Motor neuron (in vitro differentiated cells): ENCODE measurements at regions not wholly inside any gene's neighbourhood (a gene's known extent, or its start where the extent isn't known, plus 50 kb on each side); places are given as distances from the start of the nearest gene placed in this dataset.
"Not testable (repeated sequence)": the region's sequence is repeated elsewhere in the genome, so short reads cannot be mapped to it uniquely, and the experiment has no call there.

ENCODE experiments used
- ATAC-seq, 8 experiments: fragments of 200-7000 bp; cut with Tn5 transposase; replicated peaks in 6 of 8; 2 replicates each; pipeline ENCODE4 v1.8.0; 2021; ENCODE audit warnings: mild to moderate bottlenecking in 8 of 8, moderate library complexity in 8 of 8
- H3K27ac ChIP-seq, 2 donors: fragments of 250-450 bp; sonication (Bioruptor Pico); 2 replicates each; pipeline ENCODE4 v1.9.0; 2021; ENCODE audit warnings: antibody characterized with exemption in 2 of 2, mild to moderate bottlenecking in 2 of 2, moderate library complexity in 1 of 2
- H3K4me1 ChIP-seq, 2 donors: fragments of 250-450 bp; sonication (Bioruptor Pico); replicated peaks in 1 of 2; 2 replicates each; pipeline ENCODE4 v1.6.1; 2021; ENCODE audit warnings: antibody characterized with exemption in 2 of 2, mild to moderate bottlenecking in 2 of 2, moderate library complexity in 1 of 2
- H3K4me3 ChIP-seq, 5 donors: fragments of 250-450 bp; sonication (Bioruptor Pico); 2 replicates each; pipeline ENCODE4 v1.9.0; 2021; ENCODE audit warnings: antibody characterized with exemption in 5 of 5, mild to moderate bottlenecking in 5 of 5, moderate library complexity in 4 of 5
- WGBS, 10 experiments: fragments of 450-650 bp; shearing (Covaris generic); methylation state at CpG; one replicate each; pipeline ENCODE4 v1.0.0; 2022; 5-methylcytosine and 5-hydroxymethylcytosine counted together
- in situ Hi-C, 9 experiments: fragments of 400-800 bp; cut with MboI; loops; one replicate each; pipeline ENCODE4 v1.15.0; 2021; ENCODE audit warnings: low sequenced_read_pairs in 9 of 9, low pct_unique_long_range_greater_than_20kb in 2 of 9; ENCODE audit not compliant: unreplicated experiment in 9 of 9

DNA sequence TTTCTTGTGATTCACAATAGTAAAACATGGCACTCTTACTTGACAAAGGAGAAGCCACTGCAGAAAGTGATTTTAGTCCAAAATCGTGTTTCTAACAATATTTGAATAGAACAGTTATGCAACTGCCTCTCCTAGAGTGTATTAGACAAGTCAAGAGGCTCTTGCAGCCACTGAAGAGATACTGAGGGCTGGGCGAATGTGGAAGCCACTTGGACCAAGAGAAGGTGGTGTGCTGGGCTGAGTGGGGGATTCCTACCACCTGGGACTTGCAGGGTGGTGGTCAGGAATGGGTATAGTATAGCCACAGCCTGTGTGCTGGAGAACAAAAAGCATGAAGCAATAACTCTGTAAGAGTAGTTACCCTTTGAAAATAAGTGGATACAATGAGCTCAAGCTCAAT is 223.8 kb upstream of the DNAJC19 start:
- no peak overlapping the region for H3K27ac ChIP-seq
- in situ Hi-C loops: loop anchor here in 2 of 9 experiments (10.0 to 25.0 kb wide), 3 partner anchors 474 to 1049 kb away; no protein-coding TSS in a partner anchor
- H3K4me3 ChIP-seq: no peak overlapping the region
- WGBS, 10 experiments: 0 to 90% (median 51%) methylated on average over 1 to 2 of the region's 2 CpGs; no CpG with 5 or more reads in 2 of the 10 experiments
- ATAC-seq: no peak
- H3K4me1 ChIP-seq: no peaks in the 10 kb centered on the region

DNA sequence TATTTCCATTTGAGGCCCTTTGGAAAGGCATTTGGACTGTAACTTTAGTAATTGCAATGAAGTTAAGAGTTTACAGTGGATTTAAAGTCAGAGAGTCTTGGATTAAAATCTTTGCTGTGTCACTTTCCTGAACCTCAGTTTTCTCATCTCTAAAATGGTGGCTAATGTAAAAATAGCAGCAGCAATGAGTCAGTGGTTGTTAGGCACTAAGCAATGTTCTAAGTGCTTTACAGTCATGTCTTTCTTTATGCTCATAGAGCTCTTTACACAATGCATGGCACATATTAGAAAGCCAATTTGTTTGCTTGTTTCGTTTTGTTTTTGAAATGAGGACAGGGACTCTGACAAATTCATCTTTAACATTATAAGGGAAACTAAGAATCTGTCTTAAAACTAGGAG is 222.7 kb upstream of the DNAJC19 start:
- 0 to 100% (median 38%) methylated on average over 1 of the region's 1 CpG; no CpG with 5 or more reads in 2 of the 10 experiments for WGBS, 10 experiments
- Histone ChIP-seq H3K4me1 (no peaks in the 10 kb centered on the region), H3K27ac (no peak overlapping the region), H3K4me3 (no peak overlapping the region)
- in situ Hi-C loops: loop anchor here in 2 of 9 experiments (10.0 to 25.0 kb wide), 3 partner anchors 475 to 1050 kb away; no protein-coding TSS in a partner anchor
- ATAC-seq: no peak

DNA sequence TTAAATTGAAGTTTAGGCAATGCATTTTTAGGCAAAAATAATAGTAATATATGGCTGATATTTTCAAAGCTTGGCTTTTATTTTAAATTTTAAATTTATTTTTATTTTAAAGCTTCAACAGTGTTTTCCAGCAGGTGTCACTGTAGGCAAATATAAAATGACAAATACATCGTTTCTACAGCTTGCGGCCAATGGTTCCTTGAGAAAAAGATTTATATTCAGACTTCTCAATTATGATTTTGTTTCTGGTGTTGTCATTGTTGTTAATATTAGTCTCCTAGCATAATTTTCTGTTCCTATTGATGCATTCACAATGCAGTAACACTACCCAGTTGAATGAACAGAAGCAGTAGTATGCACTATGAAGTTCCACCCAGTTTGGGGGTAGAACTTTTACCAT is 220.7 kb upstream of the DNAJC19 start:
- ATAC-seq: no peak
- no peaks in the 10 kb centered on the region for H3K4me1 ChIP-seq
- 0 to 61% (median 31%) methylated on average over 2 of the region's 2 CpGs; no CpG with 5 or more reads in 1 of the 10 experiments for WGBS, 10 experiments
- no peak overlapping the region for H3K27ac ChIP-seq
- no peak overlapping the region for H3K4me3 ChIP-seq
- in situ Hi-C loops: loop anchor here in 2 of 9 experiments (10.0 to 25.0 kb wide), 3 partner anchors 477 to 1052 kb away; no protein-coding TSS in a partner anchor

DNA sequence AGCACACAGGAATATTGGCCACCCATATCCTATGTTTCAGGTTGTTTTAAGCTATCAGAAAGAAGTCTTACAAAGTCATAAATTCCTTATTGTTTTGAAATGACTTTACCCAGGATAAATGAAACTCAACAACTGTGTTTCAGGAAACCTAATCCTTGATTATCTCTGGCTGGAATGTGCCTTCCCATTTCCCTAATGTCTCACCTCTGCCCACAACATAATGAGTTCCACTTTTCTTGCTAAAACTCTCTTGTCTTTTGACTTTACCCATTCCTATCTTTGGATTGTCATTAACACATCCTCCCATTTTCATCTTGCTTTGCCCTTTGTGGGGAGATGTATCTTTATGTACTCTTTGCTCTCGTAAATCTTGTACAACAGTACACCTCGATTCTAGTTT is 200.0 kb upstream of the DNAJC19 start:
- 0 to 100% (median 86%) methylated on average over 1 to 2 of the region's 2 CpGs; no CpG with 5 or more reads in 2 of the 10 experiments for WGBS, 10 experiments
- H3K4me1 ChIP-seq: no peaks in the 10 kb centered on the region
- no peak overlapping the region for H3K4me3 ChIP-seq
- in situ Hi-C loops: no loop called here
- H3K27ac ChIP-seq: no peak overlapping the region
- ATAC-seq: no peak

DNA sequence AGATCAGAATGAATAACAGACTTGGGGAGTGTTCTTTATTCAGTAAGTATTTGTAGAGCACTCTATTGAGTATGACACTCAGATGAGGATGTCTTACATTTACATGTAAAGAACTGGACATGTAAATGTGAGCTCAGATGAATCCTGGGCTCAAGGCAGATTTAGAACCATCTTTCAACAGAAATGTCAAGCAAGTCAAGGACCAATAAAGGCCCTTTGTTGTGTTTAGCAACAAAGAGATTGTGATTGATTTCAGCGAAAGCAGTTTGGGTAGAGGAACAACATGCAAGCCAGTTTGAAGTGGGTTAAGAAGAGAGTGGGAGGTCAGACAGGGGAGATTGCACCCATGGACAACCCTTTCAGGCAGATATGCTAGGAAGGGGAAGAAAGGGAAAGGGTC is 194.2 kb upstream of the DNAJC19 start:
- peak in 5 of 8 experiments; percentile 9 to 76 (median 54) for ATAC-seq
- H3K27ac ChIP-seq: no peak overlapping the region
- peaks cover 6 to 12% of the 10 kb centered on the region in 2 donors for H3K4me1 ChIP-seq
- 0 to 71% (median 55%) methylated on average over 1 of the region's 1 CpG; no CpG with 5 or more reads in 2 of the 10 experiments for WGBS, 10 experiments
- H3K4me3 ChIP-seq: no peak overlapping the region
- in situ Hi-C loops: no loop called here

DNA sequence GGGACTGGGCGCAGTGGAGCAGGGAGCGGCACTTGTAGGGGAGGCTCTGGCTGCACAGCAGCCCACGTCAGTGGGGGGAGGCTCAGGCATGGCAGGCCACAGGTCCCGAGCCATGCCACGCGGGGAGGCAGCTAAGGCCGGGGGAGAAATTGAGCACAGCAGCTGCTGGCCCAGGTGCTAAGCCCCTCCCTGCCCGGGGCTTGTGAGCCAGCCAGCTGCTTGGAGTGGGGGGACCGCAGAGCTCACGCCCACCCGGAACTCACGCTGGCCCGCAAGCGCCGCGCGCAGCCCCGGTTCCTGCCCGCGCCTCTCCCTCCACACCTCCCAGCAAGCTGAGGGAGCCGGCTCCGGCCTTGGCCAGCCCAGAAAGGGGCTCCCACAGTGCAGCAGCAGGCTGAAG is 193.5 kb upstream of the DNAJC19 start:
- in situ Hi-C loops, H3K4me3 ChIP-seq, ATAC-seq: not testable (repeated sequence)
- peak overlapping the region in 1 of 2 donors; percentile 51 for H3K27ac ChIP-seq
- peaks cover 6 to 12% of the 10 kb centered on the region in 2 donors for H3K4me1 ChIP-seq
- 54 to 100% methylated on average over 3 of the region's 22 CpGs; no CpG with 5 or more reads in 8 of the 10 experiments for WGBS, 10 experiments

DNA sequence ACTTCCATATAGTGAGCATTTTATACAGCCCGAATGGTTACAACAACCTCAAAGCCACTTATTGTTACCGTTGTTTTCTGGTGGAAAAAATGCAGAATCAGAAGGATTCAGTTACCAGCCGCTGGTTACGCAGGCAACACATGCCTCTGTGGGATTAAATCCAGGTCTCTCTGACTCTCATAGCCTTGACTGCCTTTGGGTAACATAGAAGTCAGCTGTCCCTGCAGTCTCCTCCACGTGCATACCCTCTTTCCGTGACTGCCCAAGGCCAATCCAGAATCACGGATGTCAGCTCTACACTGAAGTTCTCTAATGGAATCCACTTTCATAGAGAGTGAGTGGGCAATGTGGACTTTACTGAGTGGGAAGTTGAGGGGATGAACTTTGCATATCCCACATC is 189.5 kb upstream of the DNAJC19 start:
- WGBS, 10 experiments: 0 to 100% (median 80%) methylated on average over 1 to 6 of the region's 7 CpGs; no CpG with 5 or more reads in 1 of the 10 experiments
- no peak overlapping the region for H3K27ac ChIP-seq
- no peak overlapping the region for H3K4me3 ChIP-seq
- in situ Hi-C loops: no loop called here
- peaks cover 22% of the 10 kb centered on the region in 2 donors for H3K4me1 ChIP-seq
- ATAC-seq: no peak

DNA sequence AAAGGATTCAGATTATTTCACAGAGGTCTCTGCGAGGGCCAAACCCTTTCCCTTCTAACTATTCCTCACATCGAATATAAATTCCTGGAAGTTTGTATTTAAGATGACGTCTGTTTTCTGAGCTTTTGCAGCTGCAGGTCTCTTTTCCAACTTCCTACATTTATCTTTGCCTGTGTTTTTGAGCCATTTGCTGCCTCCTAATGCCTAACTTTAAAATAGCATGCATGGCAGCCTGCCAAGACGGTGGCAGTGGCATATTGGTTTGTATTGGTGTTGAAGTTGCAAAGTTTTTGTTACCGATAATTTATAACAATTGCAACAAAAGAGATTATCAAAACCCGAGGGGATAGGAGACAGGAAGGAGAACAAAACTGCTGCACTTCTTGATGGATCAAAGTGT is 187.1 kb upstream of the DNAJC19 start:
- peak overlapping the region in 1 of 5 donors; percentile 9 for H3K4me3 ChIP-seq
- in situ Hi-C loops: no loop called here
- ATAC-seq: peak in 4 of 8 experiments; percentile 23 to 62 (median 40)

DNA sequence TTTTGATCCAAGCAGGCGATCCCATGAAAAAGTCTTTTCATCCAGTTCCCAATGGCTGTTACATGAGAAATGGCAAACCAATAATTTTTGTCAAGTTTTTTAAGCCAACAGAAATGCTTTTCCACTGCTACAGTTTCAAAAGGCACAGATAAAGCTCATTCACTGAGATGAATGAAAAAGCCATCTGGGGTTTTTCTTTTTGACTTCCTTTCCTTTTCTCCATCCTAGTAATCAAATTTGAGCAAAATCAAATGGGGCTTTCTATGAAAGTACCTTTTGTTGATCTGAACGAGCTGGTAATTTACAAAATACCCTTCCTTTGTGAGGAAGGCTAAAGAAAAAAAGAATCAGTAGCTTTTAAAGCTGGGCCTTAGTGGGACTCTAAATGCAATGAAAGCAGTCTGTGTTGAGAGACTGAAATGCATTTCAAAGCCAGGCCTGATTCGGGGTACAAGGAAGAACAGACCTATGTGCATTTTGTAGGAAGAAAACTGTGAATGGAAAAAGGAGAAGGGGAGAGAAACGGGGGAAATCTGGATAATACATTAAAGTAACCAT is 185.2 kb upstream of the DNAJC19 start:
- ATAC-seq: peak in 5 of 8 experiments; percentile 10 to 51 (median 23)
- no peak overlapping the region for H3K27ac ChIP-seq
- H3K4me1 ChIP-seq: peaks cover 16 to 25% of the 10 kb centered on the region in 2 donors
- WGBS, 10 experiments: 5 to 20% (median 14%) methylated on average over 1 to 4 of the region's 4 CpGs; no CpG with 5 or more reads in 1 of the 10 experiments
- H3K4me3 ChIP-seq: no peak overlapping the region
- in situ Hi-C loops: no loop called here

More for the DNA sequence above, 187.1 kb upstream of the DNAJC19 start:
- WGBS, 10 experiments: 0 to 40% (median 17%) methylated on average over 1 to 6 of the region's 6 CpGs; no CpG with 5 or more reads in 1 of the 10 experiments
- no peak overlapping the region for H3K27ac ChIP-seq
- H3K4me1 ChIP-seq: peaks cover 16 to 25% of the 10 kb centered on the region in 2 donors

DNA sequence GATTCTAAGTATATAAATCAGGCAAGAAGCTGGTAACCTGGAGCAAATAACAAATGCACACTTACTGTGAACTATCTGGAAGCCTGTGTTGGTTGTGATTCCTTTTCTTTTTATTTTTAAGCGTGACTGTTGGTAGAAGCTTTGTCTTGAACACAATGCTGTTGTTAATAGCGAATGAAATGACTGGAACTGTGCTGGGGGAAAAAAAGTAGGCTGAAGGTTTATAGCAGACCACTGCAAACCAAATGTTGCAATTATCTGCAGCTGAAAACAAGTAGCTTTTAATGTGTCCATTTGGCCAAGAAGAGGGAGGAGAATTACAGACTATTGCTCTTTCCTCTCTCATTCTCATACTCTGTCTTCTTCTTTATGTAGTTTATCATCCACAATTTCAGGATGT is 184.5 kb upstream of the DNAJC19 start:
- in situ Hi-C loops: no loop called here
- H3K27ac ChIP-seq: no peak overlapping the region
- H3K4me1 ChIP-seq: peaks cover 16 to 25% of the 10 kb centered on the region in 2 donors
- peak in 5 of 8 experiments; percentile 20 to 58 (median 51) for ATAC-seq
- 0 to 100% (median 32%) methylated on average over 1 to 2 of the region's 2 CpGs; no CpG with 5 or more reads in 1 of the 10 experiments for WGBS, 10 experiments
- H3K4me3 ChIP-seq: no peak overlapping the region

DNA sequence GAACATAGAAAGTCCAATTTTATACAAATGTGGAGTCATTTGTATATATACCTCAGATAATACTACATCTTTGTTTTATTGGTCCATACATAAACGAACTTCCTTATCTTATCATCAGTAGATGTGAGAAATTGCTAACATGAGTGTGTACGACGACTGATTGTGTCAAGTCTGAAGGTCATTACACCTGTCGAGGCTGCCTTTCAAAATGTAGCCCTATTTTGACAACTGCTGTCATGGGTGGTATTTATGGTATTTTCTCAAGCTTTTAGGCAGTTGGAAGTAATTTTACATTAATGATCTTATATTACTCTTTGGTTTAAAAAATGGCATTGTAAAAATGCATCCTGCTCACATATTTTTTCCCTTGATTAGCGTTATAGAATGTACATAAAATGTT is 183.7 kb upstream of the DNAJC19 start:
- Histone ChIP-seq H3K27ac (no peak overlapping the region), H3K4me1 (peaks cover 16 to 25% of the 10 kb centered on the region in 2 donors), H3K4me3 (no peak overlapping the region)
- no peak for ATAC-seq
- WGBS, 10 experiments: 0 to 96% (median 87%) methylated on average over 2 to 5 of the region's 5 CpGs
- in situ Hi-C loops: no loop called here

DNA sequence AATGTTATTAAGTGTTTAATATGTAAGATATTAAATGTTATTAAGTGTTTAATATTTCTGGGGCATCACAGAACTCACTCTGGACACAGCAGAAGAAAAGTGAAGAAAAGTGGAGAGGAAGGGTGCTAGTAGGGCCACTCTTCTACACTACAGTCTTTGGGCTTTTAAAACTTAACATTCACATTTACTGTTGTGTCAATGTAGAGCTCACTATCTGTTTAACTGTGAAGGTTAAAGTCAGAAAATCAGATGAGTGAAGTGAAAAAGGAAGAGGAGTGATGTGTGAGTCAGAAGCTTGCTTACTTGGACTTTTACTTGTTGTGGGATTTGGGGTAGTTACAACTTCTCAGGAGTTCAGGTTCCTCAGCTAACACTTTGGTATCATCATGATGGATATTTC is 145.3 kb upstream of the DNAJC19 start:
- in situ Hi-C loops: no loop called here

DNA sequence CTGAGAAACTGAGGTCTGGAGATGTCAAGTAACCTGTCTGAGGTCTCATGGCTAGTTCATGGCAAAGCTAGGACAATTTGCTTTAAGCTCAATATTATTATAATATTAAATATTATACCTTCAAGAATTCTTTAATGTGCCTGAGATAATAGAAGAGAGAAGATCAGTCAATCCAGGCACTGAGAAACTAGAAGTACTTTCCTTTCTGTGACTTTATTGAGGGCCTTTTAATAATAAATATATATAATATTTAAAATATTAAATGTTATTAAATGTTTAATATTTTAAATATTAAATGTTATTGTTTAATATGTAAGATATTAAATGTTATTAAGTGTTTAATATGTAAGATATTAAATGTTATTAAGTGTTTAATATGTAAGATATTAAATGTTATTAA is 144.3 kb upstream of the DNAJC19 start:
- no peak for ATAC-seq
- Histone ChIP-seq H3K27ac (no peak overlapping the region), H3K4me1 (no peaks in the 10 kb centered on the region), H3K4me3 (no peak overlapping the region)
- in situ Hi-C loops: no loop called here

More for the DNA sequence above, 145.3 kb upstream of the DNAJC19 start:
- no peak overlapping the region for H3K27ac ChIP-seq
- ATAC-seq: no peak
- H3K4me1 ChIP-seq: no peaks in the 10 kb centered on the region
- no peak overlapping the region for H3K4me3 ChIP-seq

DNA sequence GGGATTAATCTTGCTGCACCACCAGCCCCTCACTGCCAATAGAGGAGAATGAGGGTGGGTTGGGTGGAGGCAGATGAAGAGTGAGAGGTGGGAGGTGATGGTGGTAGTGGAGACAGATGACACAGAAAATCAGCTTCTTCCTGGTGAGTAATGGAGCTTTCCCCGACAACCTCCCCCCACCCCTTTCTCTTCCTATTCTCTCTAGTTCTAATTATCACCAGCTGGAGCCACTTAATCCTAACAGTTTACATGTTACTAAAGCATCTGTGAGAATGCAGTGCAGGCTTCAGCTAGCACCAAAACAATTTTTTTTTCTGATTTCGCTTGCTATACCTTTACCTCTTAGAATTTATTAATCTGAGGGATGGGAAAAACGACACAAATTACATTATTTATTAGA is 116.1 kb upstream of the DNAJC19 start:
- Histone ChIP-seq H3K4me1 (no peaks in the 10 kb centered on the region), H3K27ac (no peak overlapping the region), H3K4me3 (no peak overlapping the region)
- in situ Hi-C loops: no loop called here
- ATAC-seq: no peak
- WGBS, 10 experiments: 0 to 71% (median 40%) methylated on average over 1 to 3 of the region's 3 CpGs; no CpG with 5 or more reads in 1 of the 10 experiments
